ENCODE measurements at regions not wholly inside any gene's neighbourhood (a gene's known extent, or its start where the extent isn't known, plus 50 kb on each side); places are given as distances from the start of the nearest gene placed in this dataset.
A peak's percentile ranks its signal among the peaks of the same experiment; 100 is the strongest.
"Not testable (repeated sequence)": the region's sequence is repeated elsewhere in the genome, so short reads cannot be mapped to it uniquely, and the experiment has no call there.

DNA sequence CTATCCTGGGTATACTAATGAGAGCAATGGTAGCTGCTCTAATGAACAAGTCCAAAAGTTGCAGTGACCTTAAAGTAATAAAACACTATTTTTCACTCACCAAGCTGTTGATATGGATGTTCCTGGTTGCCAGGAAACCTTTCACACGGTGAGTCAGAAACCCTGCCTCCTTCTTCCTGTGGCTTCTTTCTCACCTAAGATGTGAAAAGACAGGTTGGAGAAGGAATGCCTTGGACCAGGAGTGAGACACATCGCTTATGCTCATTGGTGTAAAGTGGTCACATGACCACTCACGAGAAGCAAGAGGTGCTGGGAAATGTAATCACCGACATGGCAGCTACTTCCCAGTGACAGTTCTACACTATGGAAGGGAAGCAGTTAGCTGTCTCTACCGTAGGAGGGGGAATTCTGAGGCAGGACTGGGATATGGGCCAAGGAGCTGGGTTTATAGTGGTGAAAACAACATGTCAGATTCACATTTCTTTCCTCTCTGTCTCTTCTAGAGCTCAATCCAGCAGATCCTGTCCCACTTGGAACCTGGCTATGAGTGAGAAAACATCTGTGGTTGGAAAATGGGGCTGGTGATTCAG lies 320.4 kb upstream of the KLF4 start:
- DNase-seq, result peak; percentile 39

DNA sequence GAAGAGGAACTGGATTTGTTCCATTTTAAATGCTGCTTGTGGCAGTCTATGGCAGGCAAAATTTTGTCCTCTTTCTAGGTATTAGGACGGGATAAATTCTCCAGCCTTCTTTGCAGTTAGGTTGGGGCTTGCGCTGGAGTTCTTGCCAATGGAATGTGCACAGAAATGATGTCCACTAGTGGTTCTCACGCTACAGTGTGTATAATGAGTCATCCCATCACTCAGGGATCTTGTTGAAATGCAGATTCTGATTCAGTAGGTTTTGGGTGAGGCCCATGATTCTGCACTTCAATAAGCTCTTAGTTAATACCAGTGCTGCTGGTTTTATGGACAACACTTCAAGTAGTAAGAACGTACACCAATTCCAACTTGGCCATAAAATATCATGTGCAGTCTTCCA lies 317.6 kb upstream of the KLF4 start:
- DNase-seq, result peak; percentile 54

DNA sequence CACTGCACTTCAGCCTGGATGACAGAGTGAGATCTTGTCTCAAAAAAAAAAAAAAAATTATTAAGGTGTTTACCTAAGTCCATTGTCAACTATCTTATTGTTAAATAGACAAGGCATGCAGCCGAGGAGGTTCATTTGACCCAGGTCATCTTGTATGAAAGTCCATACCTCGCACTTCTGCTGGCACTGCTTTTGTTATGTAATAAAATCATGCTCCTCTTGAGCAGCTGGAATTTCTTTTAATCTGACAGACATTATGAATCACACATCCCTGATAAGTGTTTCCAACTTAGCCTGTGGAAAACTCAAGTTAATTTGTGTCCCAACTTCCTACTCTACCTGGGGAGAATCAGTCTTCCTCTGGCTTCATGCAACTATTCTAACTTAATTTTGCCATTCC lies 315.6 kb upstream of the KLF4 start:
- DNase-seq, result no peak

DNA sequence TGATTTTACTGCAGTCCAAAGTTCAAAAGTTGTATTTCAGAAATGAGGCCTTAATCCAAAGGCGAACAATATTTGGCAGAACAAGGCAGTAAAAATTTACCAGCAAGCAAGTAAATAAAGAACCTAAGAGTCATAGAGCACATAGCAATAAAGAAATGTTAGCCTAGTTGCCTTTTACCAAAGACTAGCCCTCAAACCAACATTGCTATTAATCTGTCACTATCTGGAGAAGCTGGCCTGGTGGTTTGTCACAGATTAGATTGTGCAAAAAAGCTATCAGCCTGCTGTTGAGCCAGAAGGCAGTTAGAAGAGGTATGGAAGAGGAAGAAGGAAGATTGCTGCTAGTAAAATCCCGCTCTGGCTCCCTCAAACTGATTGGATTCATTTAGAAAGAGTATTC lies 304.7 kb upstream of the KLF4 start:
- DNase-seq, result no peak

DNA sequence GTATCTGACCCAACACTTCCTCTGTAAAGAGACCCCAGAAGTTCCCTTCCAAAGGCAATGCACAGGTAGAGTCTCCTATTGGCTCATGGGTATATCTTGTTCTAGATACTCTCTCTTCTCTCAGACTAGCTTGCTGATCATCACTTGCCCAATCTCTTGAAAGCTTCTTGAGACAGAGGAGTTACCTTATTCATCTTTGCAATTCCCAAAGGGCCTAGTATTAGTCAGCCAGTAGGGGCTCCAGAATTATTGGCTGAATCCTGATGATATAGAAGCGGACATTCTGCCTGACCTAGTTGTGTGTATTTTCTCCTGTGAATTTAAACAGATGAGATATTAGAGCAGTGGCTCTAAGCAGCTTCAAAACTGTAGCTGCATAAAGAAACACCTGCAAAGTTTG lies 304.0 kb upstream of the KLF4 start:
- DNase-seq, result no peak

DNA sequence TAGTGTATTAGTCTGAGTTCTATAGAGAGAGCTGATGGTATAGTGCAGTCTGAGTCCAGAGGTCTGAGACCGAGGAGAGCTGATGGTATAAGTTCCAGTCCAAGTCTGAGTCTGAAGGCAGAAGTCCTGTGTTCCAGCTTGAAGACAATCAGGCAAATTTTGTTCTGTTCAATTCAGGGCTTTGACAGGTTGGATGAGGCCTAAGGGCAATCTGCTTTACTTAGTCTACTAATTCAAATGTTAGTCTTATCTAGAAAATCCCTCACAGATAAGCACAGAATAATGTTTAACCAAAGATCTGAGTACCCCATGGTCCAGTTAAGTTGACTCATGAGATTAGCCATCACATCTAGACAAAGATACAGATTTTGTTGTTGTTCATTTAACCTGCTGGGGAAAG lies 303.0 kb upstream of the KLF4 start:
- no peak for DNase-seq

DNA sequence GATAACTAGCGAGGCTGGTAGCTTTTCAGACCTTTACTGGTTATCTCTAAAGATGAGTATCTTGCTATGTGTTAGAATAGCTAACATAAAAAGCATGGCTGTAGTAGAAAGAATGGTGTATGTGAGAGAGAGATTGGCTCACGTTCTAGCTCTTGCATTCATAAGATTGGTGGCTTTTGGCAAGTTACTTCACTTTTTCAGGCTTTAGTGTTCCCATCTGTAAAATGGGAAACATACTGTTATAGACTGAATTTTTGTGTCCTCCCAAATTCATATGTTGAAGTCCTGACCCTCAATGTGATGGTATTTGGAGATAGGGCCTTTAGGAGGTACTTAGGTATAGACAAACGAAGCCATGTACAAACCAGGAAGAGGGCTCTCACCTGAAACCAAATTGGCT lies 302.4 kb upstream of the KLF4 start:
- DNase-seq, result no peak

DNA sequence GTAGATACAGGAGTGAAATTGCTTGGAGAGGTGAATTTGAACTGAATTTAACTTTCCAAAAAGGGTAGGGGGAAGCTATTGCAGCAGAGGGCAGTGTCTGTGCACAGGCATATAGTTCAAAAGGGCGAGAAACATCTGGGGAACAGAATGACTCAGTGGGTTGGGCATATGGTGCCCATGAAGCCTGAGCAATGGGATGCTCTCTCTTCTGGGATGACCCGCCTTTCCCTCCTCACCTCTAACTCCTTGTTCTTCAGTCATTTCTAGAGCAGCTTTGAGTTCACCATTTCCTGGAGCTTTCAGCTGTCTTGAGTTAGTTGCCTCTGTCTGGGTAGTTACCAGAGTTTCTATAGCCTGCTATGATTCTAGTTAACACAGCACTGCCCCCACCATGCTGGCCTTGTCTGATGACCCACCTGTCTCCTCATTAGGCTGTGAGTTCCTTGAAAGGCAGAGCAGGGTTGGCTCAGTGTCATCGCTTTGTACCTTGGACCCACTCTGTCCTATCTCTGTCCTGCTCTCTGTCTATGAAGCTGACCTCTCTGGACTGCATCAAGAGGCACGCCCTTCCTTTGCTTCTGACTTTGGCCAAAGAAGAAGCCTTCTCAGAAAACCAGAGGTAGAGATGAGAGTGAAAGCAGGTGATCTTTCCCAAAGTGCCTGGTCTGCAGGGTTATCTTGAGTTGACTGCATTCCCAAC lies 299.6 kb upstream of the KLF4 start:
- no peak for DNase-seq

DNA sequence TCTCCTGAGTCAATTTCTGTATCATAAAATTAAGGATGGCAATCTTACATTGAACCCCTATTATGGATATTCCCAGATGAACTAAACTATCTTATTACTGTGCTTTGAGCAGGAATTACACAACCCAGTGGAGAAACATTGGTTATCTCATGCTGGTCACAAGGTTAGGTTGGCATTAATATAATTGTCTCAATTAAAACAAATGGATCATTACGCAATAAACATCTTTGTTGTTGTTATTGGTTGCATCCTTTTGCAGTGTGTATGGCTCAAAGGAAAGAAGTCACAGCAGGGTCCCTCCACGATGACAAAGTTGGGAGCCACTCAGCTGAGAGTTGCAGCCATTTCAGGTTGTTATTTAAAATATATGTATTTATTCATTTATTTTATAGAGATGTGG lies 297.0 kb upstream of the KLF4 start:
- DNase-seq, result no peak

DNA sequence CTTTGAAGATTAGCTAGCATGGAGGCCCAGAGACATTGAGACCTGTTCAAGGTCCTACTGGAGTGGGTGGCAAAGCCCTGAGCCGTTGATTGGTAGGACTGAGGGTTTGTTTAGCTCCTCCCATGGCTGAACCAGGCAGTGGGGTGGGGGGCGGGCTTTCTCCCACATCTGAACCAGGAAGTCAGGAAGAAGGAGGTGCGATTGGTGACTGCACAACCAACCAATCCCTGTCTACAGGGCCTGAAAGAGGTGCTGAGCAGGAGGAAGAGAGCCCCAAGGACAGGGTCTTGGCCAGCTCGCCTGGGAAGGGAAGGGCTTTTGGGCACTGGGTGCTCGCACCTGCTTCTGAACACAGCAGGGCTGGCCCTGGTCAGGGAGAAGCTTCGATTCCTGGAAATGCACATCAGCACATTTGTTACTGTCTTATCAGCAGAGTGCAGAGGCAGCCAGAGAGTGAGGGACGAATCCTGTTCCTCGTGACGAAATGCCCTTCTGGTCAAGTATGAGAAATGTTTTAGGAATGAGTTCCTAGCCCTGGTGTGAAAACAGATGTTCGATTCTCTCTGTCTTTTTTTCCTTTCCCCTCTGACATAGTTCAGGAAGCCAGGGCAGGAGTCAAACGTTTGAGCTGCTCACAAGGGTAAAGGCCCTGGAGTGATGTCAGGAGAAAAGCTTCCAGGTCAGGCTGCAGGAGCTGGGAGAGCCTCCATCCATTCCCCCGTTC lies 294.8 kb upstream of the KLF4 start:
- peak; percentile 3 for DNase-seq

DNA sequence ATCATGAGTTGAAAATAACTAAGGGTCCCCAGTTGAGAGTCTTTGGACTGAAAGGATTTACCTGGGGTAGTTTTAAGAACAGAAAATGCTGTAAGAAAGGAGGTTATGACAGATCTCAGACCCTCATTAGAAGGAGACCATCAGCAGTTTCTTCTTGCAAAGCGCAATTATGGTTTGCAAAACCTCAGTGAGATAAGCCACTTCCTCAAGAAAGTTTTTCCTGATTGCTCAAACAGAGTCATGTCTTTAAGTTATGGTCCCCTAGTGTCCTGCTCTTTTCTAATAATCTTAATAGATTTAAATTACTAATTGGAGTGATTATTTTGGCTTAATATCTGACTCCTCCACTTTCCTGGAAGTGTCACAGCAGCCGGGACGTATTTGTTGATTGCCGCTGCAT lies 293.2 kb upstream of the KLF4 start:
- no peak for DNase-seq

DNA sequence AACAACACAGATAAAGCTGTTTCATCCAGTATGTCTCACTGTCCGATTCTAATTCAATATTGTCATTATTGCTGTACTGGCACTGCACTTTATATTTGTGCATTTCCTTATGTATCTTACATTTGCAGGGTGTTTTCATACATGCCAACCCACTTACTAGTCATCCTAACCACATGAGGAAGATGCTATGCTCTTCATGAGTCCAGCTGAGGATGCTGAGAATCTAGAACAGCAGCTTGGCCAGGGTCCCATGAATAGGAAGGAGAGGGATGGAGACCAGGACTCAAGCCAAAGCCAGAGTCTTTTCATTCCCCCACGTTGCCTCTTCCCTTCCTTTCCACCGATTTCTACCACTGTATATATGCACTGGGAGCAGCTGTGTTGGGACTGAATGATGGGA lies 292.8 kb upstream of the KLF4 start:
- DNase-seq, result no peak

DNA sequence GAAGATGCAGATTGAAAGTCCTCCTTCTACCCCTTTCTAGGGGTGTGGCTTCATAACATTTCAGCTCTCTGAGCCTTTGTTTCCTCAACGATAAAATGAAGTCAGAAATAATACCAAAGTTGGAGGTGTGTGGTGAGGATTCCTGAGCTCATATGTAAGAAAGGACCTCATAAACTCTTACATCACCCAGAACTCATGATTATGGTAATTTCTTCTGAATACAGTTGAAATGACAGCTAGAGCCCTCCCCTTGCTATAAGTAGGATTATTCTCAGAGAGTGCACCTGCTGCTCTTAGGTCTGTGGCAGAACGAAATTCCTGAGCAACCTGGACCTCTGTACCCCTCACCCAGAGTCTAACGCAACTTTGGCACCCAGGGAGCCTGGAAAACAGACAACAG lies 291.4 kb upstream of the KLF4 start:
- DNase-seq, result no peak

DNA sequence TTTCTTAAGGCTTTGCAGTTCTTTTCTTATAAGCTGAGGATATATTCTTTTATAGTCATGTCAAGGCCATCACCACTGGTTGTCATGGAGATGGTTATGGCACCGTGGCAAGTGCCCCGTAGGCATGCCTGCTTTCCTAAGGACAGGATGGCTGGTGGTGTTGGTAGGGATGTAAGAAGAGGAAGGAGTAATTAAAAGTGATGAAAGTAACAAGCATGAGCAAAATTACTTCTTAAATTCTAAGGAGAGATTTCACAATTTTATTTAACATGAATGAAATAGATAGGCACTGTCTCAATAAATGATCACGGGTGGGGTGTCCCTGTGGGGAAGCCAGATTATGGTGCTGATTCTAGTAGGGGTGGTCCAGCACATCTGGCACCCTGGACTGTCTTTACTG lies 290.2 kb upstream of the KLF4 start:
- DNase-seq, result peak; percentile 2

DNA sequence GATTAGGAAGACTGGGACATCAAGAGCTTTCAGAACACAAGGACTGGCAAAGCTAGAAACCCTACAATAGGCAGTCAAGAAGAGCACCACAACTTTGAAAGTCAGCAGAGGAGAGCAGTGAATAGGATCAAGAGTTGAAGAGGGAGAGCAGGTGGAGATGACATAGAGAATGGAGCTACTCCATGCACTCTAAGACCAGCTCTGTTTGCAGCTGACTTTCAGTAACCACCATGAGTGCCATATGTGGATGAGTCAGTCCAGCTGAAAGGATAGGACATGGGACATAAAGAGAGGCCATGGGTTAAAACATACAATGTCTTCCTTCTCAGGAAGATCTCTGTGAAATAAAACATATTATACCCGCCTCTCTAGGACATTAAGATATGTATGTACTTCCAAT lies 289.1 kb upstream of the KLF4 start:
- DNase-seq, result peak; percentile 51

DNA sequence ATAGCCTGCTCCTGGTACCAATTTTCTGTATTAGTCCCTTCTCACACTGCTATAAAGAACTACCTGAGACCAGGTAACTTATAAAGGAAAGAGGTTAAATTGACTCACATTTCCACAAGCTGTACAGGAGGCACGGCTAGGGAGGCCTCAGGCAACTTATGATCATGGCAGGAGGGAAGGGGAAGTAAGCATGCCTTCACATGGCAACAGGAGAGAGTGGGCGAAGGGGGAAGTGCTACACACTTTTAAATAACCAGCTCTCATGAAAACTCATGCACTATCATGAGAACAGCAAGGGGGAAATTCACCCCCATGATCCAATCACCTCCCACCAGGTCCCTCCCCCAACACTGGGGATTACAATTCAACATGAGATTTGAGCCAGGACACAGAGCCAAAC lies 284.5 kb upstream of the KLF4 start:
- not testable (repeated sequence) for DNase-seq

DNA sequence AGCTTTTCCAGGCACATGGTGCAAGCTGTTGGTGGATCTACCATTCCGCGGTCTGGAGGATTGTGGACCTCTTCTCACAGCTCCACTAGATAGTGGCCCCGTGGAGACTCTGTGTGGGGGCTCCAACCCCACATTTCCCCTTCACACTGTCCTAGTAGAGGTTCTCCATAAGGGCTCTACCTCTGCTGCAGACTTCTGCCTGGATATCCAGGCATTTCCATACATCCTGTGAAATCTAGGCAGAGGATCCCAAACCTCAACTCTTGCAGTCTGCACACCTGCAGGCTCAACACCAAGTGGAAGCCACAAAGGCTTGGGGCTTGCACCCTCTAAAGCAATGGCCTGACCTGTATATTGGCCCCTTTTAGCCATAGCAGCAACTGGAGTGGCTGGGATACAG lies 283.4 kb upstream of the KLF4 start:
- no peak for DNase-seq

DNA sequence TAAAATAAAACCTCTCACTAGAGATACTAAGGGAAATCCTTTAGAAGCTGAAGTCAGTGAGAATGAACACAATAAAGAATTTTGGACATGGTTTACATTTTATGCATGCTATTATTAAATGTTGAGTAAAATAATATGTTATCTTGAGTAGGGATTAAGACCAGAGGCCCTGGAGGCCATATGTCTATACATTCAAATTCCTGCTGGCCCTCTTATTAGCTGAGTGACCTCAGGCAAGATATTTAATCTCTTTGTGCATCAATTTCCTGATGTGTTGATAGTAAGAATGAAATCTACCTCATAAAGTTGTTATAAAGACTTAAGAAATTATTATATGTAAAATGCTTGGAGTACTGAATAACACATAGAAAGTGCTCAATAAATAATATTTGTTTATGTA lies 281.1 kb upstream of the KLF4 start:
- DNase-seq, result no peak

DNA sequence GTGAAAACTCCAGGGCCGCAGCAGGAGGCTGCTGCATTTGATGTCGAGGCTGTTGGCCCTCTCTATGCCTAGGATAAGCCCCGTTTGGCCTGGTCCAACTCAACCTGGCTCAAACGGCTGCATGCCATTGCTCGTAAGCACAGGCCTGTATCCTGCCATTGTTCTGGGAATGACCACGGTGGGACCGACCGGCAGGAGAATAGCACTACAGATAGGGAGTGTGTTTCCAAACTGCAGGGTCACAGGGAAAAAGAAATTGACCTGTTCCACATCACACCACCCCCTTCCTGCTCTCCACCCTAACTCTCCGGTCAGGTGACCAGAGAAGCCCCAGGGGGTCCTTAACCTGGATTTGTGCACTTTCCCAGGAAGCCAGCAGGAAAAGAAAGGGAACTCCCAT lies 278.7 kb upstream of the KLF4 start:
- no peak for DNase-seq

DNA sequence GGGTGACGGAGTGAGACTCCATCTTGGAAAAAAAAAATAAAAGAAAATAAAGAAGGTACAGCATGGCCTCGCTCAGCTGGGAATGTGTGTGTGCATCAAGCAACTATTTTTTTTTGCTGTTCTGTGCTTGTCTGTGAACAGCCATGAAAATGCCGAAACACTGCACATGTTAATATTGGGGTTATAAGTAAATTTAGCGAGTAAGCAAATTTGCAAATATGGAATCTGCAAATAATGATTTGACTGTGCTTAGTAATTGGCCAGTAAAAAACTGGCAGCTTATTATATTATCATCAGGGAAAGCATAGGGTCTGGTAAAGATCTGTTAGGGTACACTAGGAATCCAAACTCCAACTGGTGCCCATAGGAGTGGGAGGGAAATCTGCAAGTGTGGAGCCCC lies 278.1 kb upstream of the KLF4 start:
- no peak for DNase-seq

DNA sequence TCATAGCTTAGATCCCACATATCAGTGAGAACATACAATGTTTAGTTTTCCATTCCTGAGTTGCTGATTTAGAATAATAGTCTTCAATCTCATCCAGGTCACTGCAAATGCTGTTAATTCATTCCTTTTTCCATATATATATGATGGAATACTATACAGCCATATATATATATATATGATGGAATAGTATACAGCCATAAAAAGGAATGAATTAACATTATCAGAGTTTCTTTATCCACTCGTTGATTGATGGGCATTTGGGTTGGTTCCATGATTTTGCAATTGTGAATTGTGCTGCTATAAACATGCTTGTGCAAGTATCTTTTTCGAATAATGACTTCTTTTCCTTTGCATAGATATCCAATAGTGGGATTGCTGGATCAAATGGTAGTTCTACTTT lies 273.9 kb upstream of the KLF4 start:
- not testable (repeated sequence) for DNase-seq

DNA sequence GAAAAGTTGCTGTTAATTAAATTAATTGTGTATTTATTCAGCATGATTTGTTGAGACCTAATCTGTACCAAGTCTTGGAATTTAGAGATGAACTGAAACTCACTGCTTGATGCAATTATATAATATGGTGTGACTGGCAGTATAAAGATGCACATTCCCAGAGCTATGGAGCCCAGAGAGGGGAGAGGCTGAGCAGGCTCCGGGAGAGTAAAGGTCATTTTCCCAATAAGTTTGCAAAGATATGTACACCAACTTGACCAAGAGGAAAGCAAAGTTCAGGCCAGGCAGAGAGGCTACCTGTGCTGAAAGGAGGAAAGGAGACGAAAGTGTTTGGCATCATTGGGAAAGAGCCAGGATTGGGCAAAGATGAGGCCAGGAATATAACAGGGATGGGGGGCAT lies 271.7 kb upstream of the KLF4 start:
- no peak for DNase-seq

DNA sequence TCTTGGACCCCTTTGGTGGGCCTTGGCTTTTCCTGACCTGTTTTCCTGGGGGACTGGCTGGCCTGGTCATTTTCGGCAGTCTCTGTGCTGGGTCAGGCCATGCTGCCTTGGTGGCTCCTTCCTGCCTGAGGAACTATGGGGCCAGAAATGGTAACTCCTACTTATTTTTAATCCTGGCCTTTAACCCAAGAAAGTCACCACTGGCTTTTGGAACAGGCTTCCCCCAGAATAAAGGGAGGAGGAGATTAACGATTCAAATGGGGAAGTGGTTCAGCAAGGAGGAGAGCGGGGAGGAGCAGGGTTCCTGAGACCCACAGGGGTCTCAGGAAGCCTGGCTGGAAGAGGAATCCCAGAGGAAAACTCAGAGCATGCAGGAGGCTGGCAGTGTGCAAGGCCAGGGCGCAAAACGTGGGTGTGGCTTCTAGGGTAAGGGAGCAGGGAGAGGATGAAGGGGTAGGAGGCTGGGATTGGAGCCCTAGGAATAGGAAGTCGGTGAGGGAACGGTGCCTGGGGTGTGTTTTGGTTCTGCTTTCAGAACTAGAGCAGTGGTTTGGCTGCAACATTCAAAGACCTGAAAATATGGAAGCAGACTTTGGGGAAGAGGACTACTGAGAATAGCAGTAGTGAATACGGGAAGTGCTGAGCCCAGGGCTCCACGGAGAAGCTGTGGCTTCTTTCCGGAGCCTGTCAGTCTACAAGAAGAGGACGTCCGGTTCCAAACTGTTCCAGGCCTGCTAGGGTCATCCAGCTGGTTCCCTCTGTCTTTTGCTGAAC lies 271.1 kb upstream of the KLF4 start:
- no peak for DNase-seq

DNA sequence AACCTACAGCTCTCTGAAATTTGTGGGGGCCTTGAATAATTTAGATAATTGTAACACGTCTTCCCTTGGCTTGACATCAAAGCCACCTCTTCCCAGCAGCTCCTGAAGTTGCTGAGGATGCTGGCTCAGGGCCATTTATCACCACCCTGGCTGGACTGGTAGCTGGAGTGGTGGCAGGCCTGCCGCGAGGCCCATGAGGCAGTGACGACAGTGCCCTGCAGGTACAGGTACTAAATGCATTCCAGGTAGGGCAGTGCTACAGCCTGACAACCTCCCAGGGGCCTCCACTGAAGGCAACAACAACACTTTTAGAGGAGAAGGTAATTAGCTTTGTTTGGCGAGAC lies 270.2 kb upstream of the KLF4 start:
- no peak for DNase-seq

Measured in DMS53 (cell line).